ENCODE measurements at regions not wholly inside any gene's neighbourhood (a gene's known extent, or its start where the extent isn't known, plus 50 kb on each side); places are given as distances from the start of the nearest gene placed in this dataset.

- no peak for TF ChIP-seq EZH2phosphoT487 (IDR thresholded peaks at IDR 0.05; ENCODE audit: borderline replicate concordance, low read length)
- TF ChIP-seq, protein P1, sequence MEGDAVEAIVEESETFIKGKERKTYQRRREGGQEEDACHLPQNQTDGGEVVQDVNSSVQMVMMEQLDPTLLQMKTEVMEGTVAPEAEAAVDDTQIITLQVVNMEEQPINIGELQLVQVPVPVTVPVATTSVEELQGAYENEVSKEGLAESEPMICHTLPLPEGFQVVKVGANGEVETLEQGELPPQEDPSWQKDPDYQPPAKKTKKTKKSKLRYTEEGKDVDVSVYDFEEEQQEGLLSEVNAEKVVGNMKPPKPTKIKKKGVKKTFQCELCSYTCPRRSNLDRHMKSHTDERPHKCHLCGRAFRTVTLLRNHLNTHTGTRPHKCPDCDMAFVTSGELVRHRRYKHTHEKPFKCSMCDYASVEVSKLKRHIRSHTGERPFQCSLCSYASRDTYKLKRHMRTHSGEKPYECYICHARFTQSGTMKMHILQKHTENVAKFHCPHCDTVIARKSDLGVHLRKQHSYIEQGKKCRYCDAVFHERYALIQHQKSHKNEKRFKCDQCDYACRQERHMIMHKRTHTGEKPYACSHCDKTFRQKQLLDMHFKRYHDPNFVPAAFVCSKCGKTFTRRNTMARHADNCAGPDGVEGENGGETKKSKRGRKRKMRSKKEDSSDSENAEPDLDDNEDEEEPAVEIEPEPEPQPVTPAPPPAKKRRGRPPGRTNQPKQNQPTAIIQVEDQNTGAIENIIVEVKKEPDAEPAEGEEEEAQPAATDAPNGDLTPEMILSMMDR (IDR thresholded peaks at IDR 0.05; ENCODE audit: low read depth, low read length, poor library complexity, severe bottlenecking), result no peak
- Histone ChIP-seq H3K4me2 (ENCODE audit: low read length) (no peak overlapping the region), H3K27ac (ENCODE audit: low read depth, low read length) (no peak overlapping the region), H3K27me3 (ENCODE audit: control insufficient read depth, low read length) (no peaks in the 10 kb centered on the region), H3K9me3 (ENCODE audit: control insufficient read depth, insufficient read depth, low read length) (peaks cover 4% of the 10 kb centered on the region), H4K20me1 (ENCODE audit: control insufficient read depth, insufficient read depth, low read depth, low read length) (no peaks in the 10 kb centered on the region), H3K9me2 (replicated peaks; ENCODE audit: control insufficient read depth, low read length) (no peaks in the 10 kb centered on the region), H3K79me2 (ENCODE audit: control insufficient read depth, low read length) (no peaks in the 10 kb centered on the region), H3F3A (ENCODE audit: control insufficient read depth, insufficient read depth) (no peaks in the 10 kb centered on the region), H3K36me3 (ENCODE audit: control insufficient read depth, low read length) (no peaks in the 10 kb centered on the region), H3K4me3 (ENCODE audit: low read length) (no peak overlapping the region), H3K4me1 (ENCODE audit: control insufficient read depth, low read length) (peaks cover 16% of the 10 kb centered on the region)
These were observed 88.0 kb upstream of the UST start for GRCh38 chr6:148658681-148659430.

DNA sequence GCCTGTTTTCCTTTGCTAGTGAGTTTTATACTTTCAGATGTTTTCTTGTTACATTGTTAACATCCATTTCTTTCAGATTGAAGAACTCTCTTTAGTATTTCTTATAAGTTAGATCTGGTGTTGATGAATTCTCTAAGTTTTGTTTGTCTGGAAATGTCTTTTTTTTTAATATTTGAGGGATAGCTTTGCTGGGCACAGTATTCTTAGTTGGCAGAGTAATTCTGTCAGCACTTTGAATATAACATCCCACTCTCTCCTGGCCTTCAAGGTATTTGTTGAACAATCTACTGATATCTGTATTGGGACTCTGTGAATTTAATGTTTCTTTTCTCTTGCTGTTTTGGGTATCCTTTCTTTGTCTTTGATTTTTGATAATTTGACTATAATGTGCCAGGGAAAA, 79.4 kb upstream of the UST start:
- no peaks in the 10 kb centered on the region for H3K9me2 ChIP-seq (replicated peaks; ENCODE audit: control insufficient read depth, low read length)
- no peak overlapping the region for H3K4me3 ChIP-seq (ENCODE audit: low read length)
- no peaks in the 10 kb centered on the region for H3K79me2 ChIP-seq (ENCODE audit: control insufficient read depth, low read length)
- TF ChIP-seq EZH2phosphoT487 (IDR thresholded peaks at IDR 0.05; ENCODE audit: borderline replicate concordance, low read length), result no peak
- TF ChIP-seq, protein P1 (IDR thresholded peaks at IDR 0.05; ENCODE audit: low read depth, low read length, poor library complexity, severe bottlenecking), result no peak
- peaks cover 33% of the 10 kb centered on the region for H3K4me1 ChIP-seq (ENCODE audit: control insufficient read depth, low read length)
- no peak overlapping the region for H3K27ac ChIP-seq (ENCODE audit: low read depth, low read length)
- no peaks in the 10 kb centered on the region for H3K36me3 ChIP-seq (ENCODE audit: control insufficient read depth, low read length)
- H3F3A ChIP-seq (ENCODE audit: control insufficient read depth, insufficient read depth), result no peaks in the 10 kb centered on the region
- no peaks in the 10 kb centered on the region for H4K20me1 ChIP-seq (ENCODE audit: control insufficient read depth, insufficient read depth, low read depth, low read length)
- peaks cover 25% of the 10 kb centered on the region for H3K9me3 ChIP-seq (ENCODE audit: control insufficient read depth, insufficient read depth, low read length)
- no peaks in the 10 kb centered on the region for H3K27me3 ChIP-seq (ENCODE audit: control insufficient read depth, low read length)
- no peak overlapping the region for H3K4me2 ChIP-seq (ENCODE audit: low read length)

DNA sequence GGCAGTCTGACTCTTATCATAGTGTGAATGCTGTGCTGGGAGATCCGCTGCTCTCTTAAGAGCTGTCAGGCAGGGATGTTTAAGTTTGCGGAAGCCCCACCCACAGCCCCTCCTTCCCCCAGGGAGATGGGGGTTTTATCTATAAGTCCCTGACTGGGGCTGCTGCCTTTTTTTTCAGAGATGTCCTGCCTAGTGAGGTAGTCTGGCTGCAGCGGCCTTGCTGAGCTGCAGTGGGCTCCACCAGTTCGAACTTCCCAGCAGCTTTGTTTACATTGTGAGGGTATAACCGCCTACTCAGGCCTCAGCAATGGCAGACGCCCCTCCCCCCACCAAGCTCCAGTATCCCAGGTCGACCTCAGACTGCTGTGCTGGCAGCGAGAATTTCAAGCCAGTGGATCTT, 75.7 kb upstream of the UST start:
- Histone ChIP-seq H4K20me1 (ENCODE audit: control insufficient read depth, insufficient read depth, low read depth, low read length) (no peaks in the 10 kb centered on the region), H3K4me2 (ENCODE audit: low read length) (no peak overlapping the region), H3K9me2 (replicated peaks; ENCODE audit: control insufficient read depth, low read length) (no peaks in the 10 kb centered on the region), H3K27me3 (ENCODE audit: control insufficient read depth, low read length) (no peaks in the 10 kb centered on the region), H3K36me3 (ENCODE audit: control insufficient read depth, low read length) (no peaks in the 10 kb centered on the region), H3K4me1 (ENCODE audit: control insufficient read depth, low read length) (peaks cover 10% of the 10 kb centered on the region), H3K27ac (ENCODE audit: low read depth, low read length) (no peak overlapping the region), H3K9me3 (ENCODE audit: control insufficient read depth, insufficient read depth, low read length) (peaks cover 30% of the 10 kb centered on the region), H3K79me2 (ENCODE audit: control insufficient read depth, low read length) (no peaks in the 10 kb centered on the region), H3F3A (ENCODE audit: control insufficient read depth, insufficient read depth) (no peaks in the 10 kb centered on the region), H3K4me3 (ENCODE audit: low read length) (no peak overlapping the region)
- no peak for TF ChIP-seq EZH2phosphoT487 (IDR thresholded peaks at IDR 0.05; ENCODE audit: borderline replicate concordance, low read length)
- TF ChIP-seq, protein P1 (IDR thresholded peaks at IDR 0.05; ENCODE audit: low read depth, low read length, poor library complexity, severe bottlenecking), result no peak

All from DOHH2 (cell line).